Peyer's patch (tissue), 4 donors: ENCODE measurements at regions not wholly inside any gene's neighbourhood (a gene's known extent, or its start where the extent isn't known, plus 50 kb on each side); places are given as distances from the start of the nearest gene placed in this dataset.

Experiments
- POLR2A ChIP-seq, 2 donors: fragments of 450-650 bp; IDR thresholded peaks; one replicate each; pipeline ENCODE4 v1.5.1; 2017; ENCODE audit warnings: antibody characterized with exemption in 2 of 2, mild to moderate bottlenecking in 2 of 2, moderate library complexity in 2 of 2
- TF ChIP-seq, protein P1 (sequence below), 6 experiments: fragments of 450-650 bp in 4 of 6; fragments of 200-600 bp in 2 of 6; sonication (generic) in 1 of 6; IDR thresholded peaks; one replicate each; pipeline ENCODE4 v1.5.1; 2017 to 2019; ENCODE audit warnings: antibody characterized with exemption in 6 of 6, mild to moderate bottlenecking in 3 of 6, moderate library complexity in 1 of 6

DNA sequence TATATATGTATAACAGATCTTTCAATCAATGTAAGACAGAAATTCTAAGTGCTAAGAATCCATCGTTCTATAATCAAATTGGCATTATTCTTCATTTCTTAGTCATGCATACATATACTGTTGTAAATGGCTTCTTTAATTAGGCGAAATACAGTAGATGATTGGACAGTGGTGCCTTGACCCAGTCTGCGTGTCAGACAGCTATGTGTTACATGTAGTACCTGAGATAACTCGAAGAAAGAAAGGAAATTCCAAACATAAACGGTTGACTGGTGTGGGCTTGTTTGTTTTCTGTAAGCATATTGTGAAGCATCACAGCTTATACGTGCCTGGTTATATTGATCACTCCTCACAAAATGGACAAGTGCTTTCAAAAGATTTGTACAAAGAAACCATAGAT is 210.5 kb downstream of the ETNK1 start:
- no peak for TF ChIP-seq POLR2A (IDR thresholded peaks at IDR 0.05)
- TF ChIP-seq, protein P1, sequence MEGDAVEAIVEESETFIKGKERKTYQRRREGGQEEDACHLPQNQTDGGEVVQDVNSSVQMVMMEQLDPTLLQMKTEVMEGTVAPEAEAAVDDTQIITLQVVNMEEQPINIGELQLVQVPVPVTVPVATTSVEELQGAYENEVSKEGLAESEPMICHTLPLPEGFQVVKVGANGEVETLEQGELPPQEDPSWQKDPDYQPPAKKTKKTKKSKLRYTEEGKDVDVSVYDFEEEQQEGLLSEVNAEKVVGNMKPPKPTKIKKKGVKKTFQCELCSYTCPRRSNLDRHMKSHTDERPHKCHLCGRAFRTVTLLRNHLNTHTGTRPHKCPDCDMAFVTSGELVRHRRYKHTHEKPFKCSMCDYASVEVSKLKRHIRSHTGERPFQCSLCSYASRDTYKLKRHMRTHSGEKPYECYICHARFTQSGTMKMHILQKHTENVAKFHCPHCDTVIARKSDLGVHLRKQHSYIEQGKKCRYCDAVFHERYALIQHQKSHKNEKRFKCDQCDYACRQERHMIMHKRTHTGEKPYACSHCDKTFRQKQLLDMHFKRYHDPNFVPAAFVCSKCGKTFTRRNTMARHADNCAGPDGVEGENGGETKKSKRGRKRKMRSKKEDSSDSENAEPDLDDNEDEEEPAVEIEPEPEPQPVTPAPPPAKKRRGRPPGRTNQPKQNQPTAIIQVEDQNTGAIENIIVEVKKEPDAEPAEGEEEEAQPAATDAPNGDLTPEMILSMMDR (IDR thresholded peaks at IDR 0.05), result no peak
